COR-L47 (cell line): ENCODE measurements at regions not wholly inside any gene's neighbourhood (a gene's known extent, or its start where the extent isn't known, plus 50 kb on each side); places are given as distances from the start of the nearest gene placed in this dataset.
"Not testable (repeated sequence)": the region's sequence is repeated elsewhere in the genome, so short reads cannot be mapped to it uniquely, and the experiment has no call there.

ENCODE experiments used
- DNase-seq: peaks from one replicate; lab custom pipeline; 2025; lab: John Stamatoyannopoulos, UW

- DNase-seq: not testable (repeated sequence)
Observed at GRCh38 chr5:176018598-176018997, 50.5 kb upstream of the THOC3 start.

GRCh38 chr5:176020852-176021251, 52.7 kb upstream of the THOC3 start:
- not testable (repeated sequence) for DNase-seq

GRCh38 chr5:176023535-176023934, 55.4 kb upstream of the THOC3 start:
- not testable (repeated sequence) for DNase-seq

- not testable (repeated sequence) for DNase-seq
Observed at GRCh38 chr5:176029445-176029844, 61.3 kb upstream of the THOC3 start.

GRCh38 chr5:176030361-176031117, 62.4 kb upstream of the THOC3 start:
- not testable (repeated sequence) for DNase-seq

- not testable (repeated sequence) for DNase-seq
Observed at GRCh38 chr5:176031118-176031510, 63.0 kb upstream of the THOC3 start.

- DNase-seq: not testable (repeated sequence)
Observed at GRCh38 chr5:176033186-176033585, 65.1 kb upstream of the THOC3 start.

- DNase-seq: not testable (repeated sequence)
Observed at GRCh38 chr5:176034407-176035200, 66.5 kb upstream of the THOC3 start.

- not testable (repeated sequence) for DNase-seq
Observed at GRCh38 chr5:176035201-176035530, 67.1 kb upstream of the THOC3 start.

- not testable (repeated sequence) for DNase-seq
Observed at GRCh38 chr5:176035816-176036308, 67.7 kb upstream of the THOC3 start.

GRCh38 chr5:176036391-176036790, 68.3 kb upstream of the THOC3 start:
- not testable (repeated sequence) for DNase-seq

GRCh38 chr5:176037190-176037589, 69.1 kb upstream of the THOC3 start:
- not testable (repeated sequence) for DNase-seq

- not testable (repeated sequence) for DNase-seq
Observed at GRCh38 chr5:176040105-176040801, 72.1 kb upstream of the THOC3 start.

- DNase-seq: not testable (repeated sequence)
Observed at GRCh38 chr5:176041248-176041994, 73.3 kb upstream of the THOC3 start.

GRCh38 chr5:176042020-176042658, 74.0 kb upstream of the THOC3 start:
- not testable (repeated sequence) for DNase-seq

GRCh38 chr5:176043252-176043829, 75.2 kb upstream of the THOC3 start:
- not testable (repeated sequence) for DNase-seq

GRCh38 chr5:176043986-176044385, 75.9 kb upstream of the THOC3 start:
- DNase-seq: not testable (repeated sequence)

GRCh38 chr5:176044431-176044830, 76.3 kb upstream of the THOC3 start:
- not testable (repeated sequence) for DNase-seq

GRCh38 chr5:176045442-176045841, 77.3 kb upstream of the THOC3 start:
- not testable (repeated sequence) for DNase-seq

GRCh38 chr5:176048671-176049070, 80.6 kb upstream of the THOC3 start:
- DNase-seq: not testable (repeated sequence)
